ENCODE measurements at regions not wholly inside any gene's neighbourhood (a gene's known extent, or its start where the extent isn't known, plus 50 kb on each side); places are given as distances from the start of the nearest gene placed in this dataset.

DNA sequence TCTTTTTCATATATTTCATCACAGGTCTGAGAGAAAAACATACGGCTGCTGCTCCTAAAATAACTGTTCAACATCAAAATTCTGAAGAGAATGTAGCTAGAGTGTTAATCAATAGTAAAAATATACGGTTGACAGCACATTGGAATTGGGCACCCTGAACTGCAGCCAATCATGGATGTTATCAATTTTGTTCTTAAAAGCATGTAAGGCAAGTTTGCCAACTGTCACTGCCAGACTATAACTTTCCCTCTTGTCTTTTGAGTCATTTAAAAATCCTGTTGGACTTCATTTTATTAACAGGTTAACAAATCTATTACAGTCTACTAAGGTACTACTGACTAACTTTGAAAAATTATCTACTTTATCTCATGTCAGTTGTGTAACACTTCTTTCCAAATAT is 592.8 kb downstream of the HACE1 start:
- intact Hi-C loops (cut with DNase I; ENCODE audit: low total_unique reads) = no loop called here
- TF ChIP-seq, protein P1, sequence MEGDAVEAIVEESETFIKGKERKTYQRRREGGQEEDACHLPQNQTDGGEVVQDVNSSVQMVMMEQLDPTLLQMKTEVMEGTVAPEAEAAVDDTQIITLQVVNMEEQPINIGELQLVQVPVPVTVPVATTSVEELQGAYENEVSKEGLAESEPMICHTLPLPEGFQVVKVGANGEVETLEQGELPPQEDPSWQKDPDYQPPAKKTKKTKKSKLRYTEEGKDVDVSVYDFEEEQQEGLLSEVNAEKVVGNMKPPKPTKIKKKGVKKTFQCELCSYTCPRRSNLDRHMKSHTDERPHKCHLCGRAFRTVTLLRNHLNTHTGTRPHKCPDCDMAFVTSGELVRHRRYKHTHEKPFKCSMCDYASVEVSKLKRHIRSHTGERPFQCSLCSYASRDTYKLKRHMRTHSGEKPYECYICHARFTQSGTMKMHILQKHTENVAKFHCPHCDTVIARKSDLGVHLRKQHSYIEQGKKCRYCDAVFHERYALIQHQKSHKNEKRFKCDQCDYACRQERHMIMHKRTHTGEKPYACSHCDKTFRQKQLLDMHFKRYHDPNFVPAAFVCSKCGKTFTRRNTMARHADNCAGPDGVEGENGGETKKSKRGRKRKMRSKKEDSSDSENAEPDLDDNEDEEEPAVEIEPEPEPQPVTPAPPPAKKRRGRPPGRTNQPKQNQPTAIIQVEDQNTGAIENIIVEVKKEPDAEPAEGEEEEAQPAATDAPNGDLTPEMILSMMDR (IDR thresholded peaks at IDR 0.05) = no peak
- TF ChIP-seq POLR2A (IDR thresholded peaks at IDR 0.05) = no peak
- TF ChIP-seq POLR2AphosphoS5 (IDR thresholded peaks at IDR 0.05) = no peak
- TF ChIP-seq EP300 (IDR thresholded peaks at IDR 0.05) = no peak

DNA sequence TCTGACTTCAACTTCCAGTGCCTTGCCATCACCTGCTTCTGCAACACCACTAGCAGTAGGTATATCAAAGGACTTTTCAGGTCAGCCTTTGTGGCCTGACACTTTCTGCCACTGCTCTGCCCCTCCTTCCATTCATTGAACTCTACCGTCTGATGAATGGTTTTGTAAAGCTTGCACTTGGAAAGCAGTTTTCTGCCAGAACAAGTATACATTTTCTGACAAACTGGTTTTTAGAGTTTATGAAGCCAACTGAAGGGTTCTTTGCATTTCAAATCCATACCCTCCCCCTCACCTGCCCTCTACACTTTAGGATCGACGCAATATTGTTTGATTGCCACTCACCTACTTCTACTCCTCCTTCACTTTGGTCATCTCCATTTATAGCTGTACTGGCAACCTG is 603.1 kb downstream of the HACE1 start:
- Histone ChIP-seq H3K27ac (no peak overlapping the region), H3K4me1 (no peaks in the 10 kb centered on the region), H3K36me3 (no peaks in the 10 kb centered on the region), H3K4me3 (no peak overlapping the region), H3K27me3 (no peaks in the 10 kb centered on the region), H3K9me3 (no peaks in the 10 kb centered on the region)
- peak in 1 of 2 donors; percentile 32 for DNase-seq
- TF ChIP-seq, protein P1 (IDR thresholded peaks at IDR 0.05) = no peak
- TF ChIP-seq POLR2AphosphoS5 (IDR thresholded peaks at IDR 0.05) (no peak), EP300 (IDR thresholded peaks at IDR 0.05) (no peak), POLR2A (IDR thresholded peaks at IDR 0.05) (no peak)
- 24 to 58% (median 39%) methylated on average over 3 of the region's 3 CpGs for WGBS, 5 donors
- intact Hi-C loops (cut with DNase I; ENCODE audit: low total_unique reads) = no loop called here

More for the DNA sequence above, 592.8 kb downstream of the HACE1 start:
- Histone ChIP-seq H3K9me3 (no peaks in the 10 kb centered on the region), H3K27ac (no peak overlapping the region), H3K36me3 (no peaks in the 10 kb centered on the region), H3K4me3 (no peak overlapping the region), H3K4me1 (no peaks in the 10 kb centered on the region), H3K27me3 (no peaks in the 10 kb centered on the region)
- 55 to 71% (median 57%) methylated on average over 2 of the region's 2 CpGs for WGBS, 5 donors
- no peak for DNase-seq

DNA sequence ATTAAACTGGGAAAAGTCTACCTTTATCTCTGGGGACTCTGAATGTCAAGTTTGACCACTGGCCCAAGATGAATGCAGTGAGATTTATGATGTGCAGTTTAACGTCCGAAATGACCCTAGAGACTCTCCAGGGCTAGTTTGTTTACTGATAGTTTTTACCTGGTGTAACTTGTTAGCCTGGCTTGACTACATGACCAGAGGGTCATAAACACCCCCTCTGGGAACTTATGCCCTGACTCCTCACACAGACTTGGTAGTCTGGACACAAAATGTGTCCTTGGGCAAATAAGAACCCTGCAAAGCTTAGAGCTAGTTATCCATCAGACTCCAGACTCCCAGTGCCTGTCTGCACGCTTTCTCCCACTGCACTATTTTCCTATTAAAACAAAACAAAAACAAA is 606.5 kb downstream of the HACE1 start:
- intact Hi-C loops (cut with DNase I; ENCODE audit: low total_unique reads) = no loop called here
- H3K4me3 ChIP-seq = no peak overlapping the region
- TF ChIP-seq, protein P1 (IDR thresholded peaks at IDR 0.05) = no peak
- TF ChIP-seq POLR2AphosphoS5 (IDR thresholded peaks at IDR 0.05) (no peak), EP300 (IDR thresholded peaks at IDR 0.05) (no peak), POLR2A (IDR thresholded peaks at IDR 0.05) (no peak)

DNA sequence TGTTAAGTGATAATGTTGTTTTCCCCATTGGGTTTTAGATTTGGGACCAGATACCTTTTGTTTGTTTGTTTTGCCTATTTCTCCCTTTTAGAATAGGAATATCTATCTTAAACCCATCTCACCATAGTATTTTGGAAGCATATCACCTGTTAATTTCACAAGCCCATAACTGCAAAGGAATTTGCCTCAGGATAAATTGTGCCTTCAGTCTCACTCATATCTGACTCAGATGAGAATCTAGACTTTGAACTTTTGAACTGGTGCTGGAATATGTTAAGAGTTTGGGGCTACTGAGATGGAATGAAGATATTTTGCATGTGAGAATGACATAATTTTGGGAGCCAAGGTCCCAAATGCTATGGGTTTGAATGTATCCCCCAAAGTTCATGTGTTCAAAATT is 607.4 kb downstream of the HACE1 start:
- TF ChIP-seq, protein P1 (IDR thresholded peaks at IDR 0.05) = no peak
- TF ChIP-seq POLR2A (IDR thresholded peaks at IDR 0.05) (no peak), POLR2AphosphoS5 (IDR thresholded peaks at IDR 0.05) (no peak), EP300 (IDR thresholded peaks at IDR 0.05) (no peak)
- no peak for DNase-seq
- H3K4me1 ChIP-seq = no peaks in the 10 kb centered on the region
- H3K27ac ChIP-seq = no peak overlapping the region
- intact Hi-C loops (cut with DNase I; ENCODE audit: low total_unique reads) = no loop called here
- H3K9me3 ChIP-seq = no peaks in the 10 kb centered on the region
- H3K27me3 ChIP-seq = no peaks in the 10 kb centered on the region
- H3K4me3 ChIP-seq = no peak overlapping the region
- no peaks in the 10 kb centered on the region for H3K36me3 ChIP-seq

More for the DNA sequence above, 606.5 kb downstream of the HACE1 start:
- no peak overlapping the region for H3K27ac ChIP-seq
- no peak for DNase-seq
- 50 to 63% (median 56%) methylated on average over 3 of the region's 3 CpGs for WGBS, 5 donors
- H3K4me1 ChIP-seq = no peaks in the 10 kb centered on the region
- no peaks in the 10 kb centered on the region for H3K9me3 ChIP-seq
- no peaks in the 10 kb centered on the region for H3K36me3 ChIP-seq
- H3K27me3 ChIP-seq = no peaks in the 10 kb centered on the region
